ENCODE measurements at regions not wholly inside any gene's neighbourhood (a gene's known extent, or its start where the extent isn't known, plus 50 kb on each side); places are given as distances from the start of the nearest gene placed in this dataset.

DNA sequence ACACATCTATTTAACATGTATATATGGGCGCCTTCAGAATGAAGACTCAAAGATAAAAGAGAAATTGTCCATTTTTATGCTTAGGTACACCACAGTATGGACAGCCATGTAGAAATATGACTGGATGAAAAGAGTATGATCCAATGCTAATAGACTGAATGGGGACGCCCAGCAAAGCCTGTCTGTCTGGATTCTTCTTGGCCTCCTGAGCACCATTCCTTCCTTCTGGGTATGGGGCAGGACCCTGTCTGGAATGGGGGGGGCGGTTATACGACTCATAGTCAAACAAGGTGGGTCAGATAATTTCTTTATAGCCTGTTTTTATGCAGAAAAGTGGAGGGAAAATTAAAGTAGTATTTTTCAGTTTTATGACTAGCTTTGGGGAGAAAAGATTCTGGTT lies 81.2 kb upstream of the ABCD3 start:
- TF ChIP-seq, protein P1, sequence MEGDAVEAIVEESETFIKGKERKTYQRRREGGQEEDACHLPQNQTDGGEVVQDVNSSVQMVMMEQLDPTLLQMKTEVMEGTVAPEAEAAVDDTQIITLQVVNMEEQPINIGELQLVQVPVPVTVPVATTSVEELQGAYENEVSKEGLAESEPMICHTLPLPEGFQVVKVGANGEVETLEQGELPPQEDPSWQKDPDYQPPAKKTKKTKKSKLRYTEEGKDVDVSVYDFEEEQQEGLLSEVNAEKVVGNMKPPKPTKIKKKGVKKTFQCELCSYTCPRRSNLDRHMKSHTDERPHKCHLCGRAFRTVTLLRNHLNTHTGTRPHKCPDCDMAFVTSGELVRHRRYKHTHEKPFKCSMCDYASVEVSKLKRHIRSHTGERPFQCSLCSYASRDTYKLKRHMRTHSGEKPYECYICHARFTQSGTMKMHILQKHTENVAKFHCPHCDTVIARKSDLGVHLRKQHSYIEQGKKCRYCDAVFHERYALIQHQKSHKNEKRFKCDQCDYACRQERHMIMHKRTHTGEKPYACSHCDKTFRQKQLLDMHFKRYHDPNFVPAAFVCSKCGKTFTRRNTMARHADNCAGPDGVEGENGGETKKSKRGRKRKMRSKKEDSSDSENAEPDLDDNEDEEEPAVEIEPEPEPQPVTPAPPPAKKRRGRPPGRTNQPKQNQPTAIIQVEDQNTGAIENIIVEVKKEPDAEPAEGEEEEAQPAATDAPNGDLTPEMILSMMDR (IDR thresholded peaks at IDR 0.05; ENCODE audit: insufficient read depth, low read length, poor library complexity, severe bottlenecking), result no peak
- H3K36me3 ChIP-seq (ENCODE audit: control insufficient read depth, insufficient read depth, low read length), result no peaks in the 10 kb centered on the region
- no peak for DNase-seq (ENCODE audit: extremely low read depth, insufficient read length)
- no peaks in the 10 kb centered on the region for H3K27me3 ChIP-seq (replicated peaks; ENCODE audit: control insufficient read depth, insufficient read depth, low read length)
- no peak overlapping the region for H3K4me3 ChIP-seq (replicated peaks; ENCODE audit: low read depth, low read length)

DNA sequence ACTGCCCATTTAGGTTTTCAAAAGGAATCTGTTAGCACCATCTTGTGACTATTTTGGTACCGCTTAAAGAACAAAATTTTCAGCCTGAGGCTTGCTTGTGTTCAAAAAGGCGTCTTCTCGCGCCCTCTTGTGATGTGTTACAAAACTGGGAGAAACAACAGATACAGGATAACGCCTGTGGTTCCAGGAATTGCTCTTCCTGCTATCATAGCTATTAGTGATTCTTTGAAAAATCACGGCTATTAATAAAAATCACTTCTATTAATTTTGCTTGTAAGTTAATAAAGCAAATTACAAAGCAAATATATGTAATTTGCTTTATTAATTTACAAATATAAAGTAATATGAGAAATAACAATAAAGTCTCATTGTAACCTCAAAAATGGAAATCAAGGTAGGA lies 82.2 kb upstream of the ABCD3 start:
- DNase-seq (ENCODE audit: extremely low read depth, insufficient read length), result peak; percentile 18
- TF ChIP-seq, protein P1 (IDR thresholded peaks at IDR 0.05; ENCODE audit: insufficient read depth, low read length, poor library complexity, severe bottlenecking), result peak; percentile 70
- Histone ChIP-seq H3K36me3 (ENCODE audit: control insufficient read depth, insufficient read depth, low read length) (no peaks in the 10 kb centered on the region), H3K4me3 (replicated peaks; ENCODE audit: low read depth, low read length) (peak overlapping the region; percentile 15), H3K27me3 (replicated peaks; ENCODE audit: control insufficient read depth, insufficient read depth, low read length) (no peaks in the 10 kb centered on the region)

DNA sequence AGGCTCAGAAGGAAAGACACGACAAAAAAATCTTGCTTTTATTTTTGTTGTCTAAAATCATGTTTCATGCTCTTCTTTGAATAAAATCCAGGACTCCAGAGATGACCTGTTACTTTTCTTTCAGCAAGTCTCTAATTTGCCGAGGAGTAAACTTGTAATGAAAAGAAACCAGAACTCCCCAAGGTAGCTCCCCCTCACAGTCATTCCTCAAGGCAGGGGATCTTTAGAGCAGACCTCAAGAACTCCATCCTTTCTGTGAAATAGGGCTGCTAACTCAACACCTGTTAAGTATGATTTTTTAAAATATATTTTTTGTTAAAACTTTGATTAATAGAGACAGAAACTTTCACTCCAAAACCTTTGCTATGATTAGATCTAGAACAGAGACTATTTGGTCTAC lies 82.7 kb upstream of the ABCD3 start:
- Histone ChIP-seq H3K27me3 (replicated peaks; ENCODE audit: control insufficient read depth, insufficient read depth, low read length) (no peaks in the 10 kb centered on the region), H3K4me3 (replicated peaks; ENCODE audit: low read depth, low read length) (peak overlapping the region; percentile 26), H3K36me3 (ENCODE audit: control insufficient read depth, insufficient read depth, low read length) (no peaks in the 10 kb centered on the region)
- no peak for DNase-seq (ENCODE audit: extremely low read depth, insufficient read length)
- TF ChIP-seq, protein P1 (IDR thresholded peaks at IDR 0.05; ENCODE audit: insufficient read depth, low read length, poor library complexity, severe bottlenecking), result no peak

DNA sequence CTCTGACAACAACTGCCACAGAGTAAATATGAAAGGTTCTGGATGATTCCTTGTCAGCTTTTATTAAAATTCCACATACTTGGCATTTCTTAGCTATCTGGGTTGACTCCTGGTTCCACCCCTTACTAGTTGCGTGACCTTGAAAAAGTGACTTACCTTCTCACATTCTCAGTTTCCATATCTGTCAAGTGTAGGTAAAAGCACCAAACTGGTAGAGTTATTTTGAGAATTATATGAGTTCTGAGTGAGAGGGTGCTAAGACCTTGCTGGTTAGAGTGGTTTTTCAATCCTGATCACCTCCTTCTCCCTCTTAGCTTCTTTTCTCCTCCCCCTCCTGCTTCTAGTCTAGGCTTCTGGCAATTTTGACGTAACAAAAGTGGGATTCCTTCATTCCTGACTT lies 83.4 kb upstream of the ABCD3 start:
- DNase-seq (ENCODE audit: extremely low read depth, insufficient read length), result peak; percentile 29
- TF ChIP-seq, protein P1 (IDR thresholded peaks at IDR 0.05; ENCODE audit: insufficient read depth, low read length, poor library complexity, severe bottlenecking), result no peak
- no peaks in the 10 kb centered on the region for H3K27me3 ChIP-seq (replicated peaks; ENCODE audit: control insufficient read depth, insufficient read depth, low read length)
- H3K36me3 ChIP-seq (ENCODE audit: control insufficient read depth, insufficient read depth, low read length), result no peaks in the 10 kb centered on the region
- no peak overlapping the region; the same call in 1 of the 2 replicates for H3K4me3 ChIP-seq (replicated peaks; ENCODE audit: low read depth, low read length)

DNA sequence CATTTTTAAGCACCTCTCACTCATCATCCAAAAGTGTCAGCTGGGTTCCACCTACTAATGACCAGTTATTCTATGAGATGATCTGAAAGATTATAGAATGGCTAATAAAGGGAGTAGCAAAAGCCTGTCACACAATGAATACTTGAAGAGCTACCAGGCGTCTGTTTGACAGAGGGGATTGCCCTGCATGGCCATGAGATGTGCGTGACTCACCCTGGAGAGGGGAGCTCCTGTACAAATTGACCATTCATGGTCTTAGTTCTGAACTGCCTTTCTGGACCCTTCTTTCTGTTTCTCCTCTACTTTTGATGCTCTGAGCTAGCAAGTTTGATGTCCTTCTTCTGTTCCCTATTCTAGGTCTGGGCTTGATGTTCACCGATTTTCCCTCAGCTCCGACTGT lies 85.2 kb upstream of the ABCD3 start:
- H3K4me3 ChIP-seq (replicated peaks; ENCODE audit: low read depth, low read length), result no peak overlapping the region
- no peaks in the 10 kb centered on the region for H3K27me3 ChIP-seq (replicated peaks; ENCODE audit: control insufficient read depth, insufficient read depth, low read length)
- TF ChIP-seq, protein P1 (IDR thresholded peaks at IDR 0.05; ENCODE audit: insufficient read depth, low read length, poor library complexity, severe bottlenecking), result no peak

DNA sequence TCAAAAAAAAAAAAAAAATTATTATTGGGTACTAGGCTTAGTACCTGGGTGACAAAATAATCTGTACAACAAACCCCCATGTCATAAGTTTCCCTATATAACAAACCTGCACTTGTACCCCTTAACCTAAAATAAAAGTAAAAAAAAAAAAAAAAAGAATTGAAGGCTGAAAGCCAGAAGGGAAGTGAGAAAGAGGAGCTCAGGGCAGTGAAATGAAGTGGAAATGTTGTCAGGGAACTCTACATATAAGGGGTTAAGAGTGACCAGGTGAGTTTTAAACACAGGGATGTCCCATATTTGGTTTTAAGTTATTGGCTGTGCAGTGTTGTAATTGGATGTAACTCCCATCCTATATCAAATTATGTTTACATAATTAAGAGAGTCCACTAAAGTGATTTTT lies 85.7 kb upstream of the ABCD3 start:
- Histone ChIP-seq H3K4me3 (replicated peaks; ENCODE audit: low read depth, low read length) (no peak overlapping the region), H3K27me3 (replicated peaks; ENCODE audit: control insufficient read depth, insufficient read depth, low read length) (no peaks in the 10 kb centered on the region), H3K36me3 (ENCODE audit: control insufficient read depth, insufficient read depth, low read length) (no peaks in the 10 kb centered on the region)
- DNase-seq (ENCODE audit: extremely low read depth, insufficient read length), result no peak
- TF ChIP-seq, protein P1 (IDR thresholded peaks at IDR 0.05; ENCODE audit: insufficient read depth, low read length, poor library complexity, severe bottlenecking), result no peak

More for the DNA sequence above, 85.2 kb upstream of the ABCD3 start:
- peak; percentile 14 for DNase-seq (ENCODE audit: extremely low read depth, insufficient read length)
- no peaks in the 10 kb centered on the region for H3K36me3 ChIP-seq (ENCODE audit: control insufficient read depth, insufficient read depth, low read length)

Data from GM06990 (cell line).